SK-N-SH treated with all-trans-retinoic acid at 6 μM for 48 hours (cell line): ENCODE measurements at regions not wholly inside any gene's neighbourhood (a gene's known extent, or its start where the extent isn't known, plus 50 kb on each side); places are given as distances from the start of the nearest gene placed in this dataset.

ENCODE experiments used
- ARNTL ChIP-seq: fragments of 450-650 bp; formaldehyde crosslinking; IDR thresholded peaks from 2 replicates; pipeline ENCODE4 v1.5.0; 2020; ENCODE audit warnings: low read depth, mild to moderate bottlenecking, moderate library complexity, borderline replicate concordance
- CREB5 ChIP-seq: fragments of 250-450 bp; sonication (Bioruptor Pico); IDR thresholded peaks from 2 replicates; pipeline ENCODE4 v1.5.1; 2020; ENCODE audit warnings: low read depth, mild to moderate bottlenecking, moderate library complexity
- CSDC2 ChIP-seq: fragments of 250-450 bp; sonication (Bioruptor Pico); IDR thresholded peaks from 2 replicates; pipeline ENCODE4 v1.5.0; 2020; ENCODE audit warnings: mild to moderate bottlenecking, moderate library complexity
- ISL1 ChIP-seq: fragments of 250-450 bp; sonication (Bioruptor Pico); IDR thresholded peaks from 2 replicates; pipeline ENCODE4 v2.1.2; 2022; ENCODE audit warnings: mild to moderate bottlenecking, moderate library complexity
- OSR1 ChIP-seq: fragments of 250-450 bp; sonication (Bioruptor Pico); IDR thresholded peaks from 2 replicates; pipeline ENCODE4 v1.8.0; 2022; ENCODE audit warnings: moderate library complexity, mild to moderate bottlenecking, inconsistent platforms
- PATZ1 ChIP-seq: fragments of 250-450 bp; sonication (Bioruptor Pico); IDR thresholded peaks from 2 replicates; pipeline ENCODE4 v1.8.0; 2020; ENCODE audit warnings: mild to moderate bottlenecking, moderate library complexity, borderline replicate concordance
- ZC3H10 ChIP-seq: fragments of 250-450 bp; sonication (Bioruptor Pico); IDR thresholded peaks from 2 replicates; pipeline ENCODE4 v1.5.1; 2021; ENCODE audit warnings: mild to moderate bottlenecking, moderate library complexity
- ZFP30 ChIP-seq: fragments of 450-650 bp; formaldehyde crosslinking; IDR thresholded peaks from 2 replicates; pipeline ENCODE4 v1.5.0; 2022; ENCODE audit warnings: mild to moderate bottlenecking, moderate library complexity

GRCh38 chr14:23817164-23817767 lies 136.3 kb upstream of the DHRS4 start:
- TF ChIP-seq ARNTL (CRISPR knock-in tag): no peak
- no peak for TF ChIP-seq PATZ1
- TF ChIP-seq ISL1 (CRISPR knock-in tag): no peak
- TF ChIP-seq CREB5: no peak
- TF ChIP-seq CSDC2 (CRISPR knock-in tag): no peak
- no peak for TF ChIP-seq ZFP30 (CRISPR knock-in tag)
- no peak for TF ChIP-seq OSR1 (CRISPR knock-in tag)
- TF ChIP-seq ZC3H10 (CRISPR knock-in tag): no peak
